ENCODE measurements at regions not wholly inside any gene's neighbourhood (a gene's known extent, or its start where the extent isn't known, plus 50 kb on each side); places are given as distances from the start of the nearest gene placed in this dataset.

DNA sequence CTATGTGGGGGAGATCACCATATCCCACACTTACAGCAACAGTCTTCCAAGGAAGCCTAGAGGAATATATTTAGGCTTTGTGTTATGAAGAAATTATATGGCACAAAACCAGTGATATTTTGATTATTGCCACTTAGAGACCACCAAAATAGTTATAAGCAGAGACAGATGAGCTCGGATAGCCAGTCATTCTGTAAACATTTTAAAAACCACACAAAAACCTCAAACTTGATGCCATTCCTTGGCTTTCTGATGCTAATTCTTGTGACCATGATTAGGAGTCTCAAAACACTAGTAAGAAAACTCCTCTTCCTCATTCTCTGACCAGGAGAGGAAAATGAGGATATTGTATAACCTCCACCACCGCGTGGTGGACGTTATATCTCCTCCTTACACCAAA lies 496.4 kb downstream of the FOXO1 start:
- Histone ChIP-seq H3K36me3 (replicated peaks; ENCODE audit: insufficient read depth, low read depth) (no peaks in the 10 kb centered on the region), H3K9me2 (replicated peaks; ENCODE audit: insufficient read depth) (no peaks in the 10 kb centered on the region), H2AFZ (no peak overlapping the region), H3K79me2 (no peaks in the 10 kb centered on the region), H3K4me3 (no peak overlapping the region), H3K4me1 (ENCODE audit: insufficient read depth) (peaks cover 4% of the 10 kb centered on the region), H4K20me1 (ENCODE audit: insufficient read depth, poor library complexity, severe bottlenecking) (no peaks in the 10 kb centered on the region), H3K27ac (no peak overlapping the region), H3K4me2 (no peak overlapping the region), H3K27me3 (peaks cover 17% of the 10 kb centered on the region), H3K9me3 (ENCODE audit: low read depth) (no peaks in the 10 kb centered on the region)
- TF ChIP-seq EZH2 (IDR thresholded peaks at IDR 0.05; ENCODE audit: borderline replicate concordance): no peak
- TF ChIP-seq, protein P1, sequence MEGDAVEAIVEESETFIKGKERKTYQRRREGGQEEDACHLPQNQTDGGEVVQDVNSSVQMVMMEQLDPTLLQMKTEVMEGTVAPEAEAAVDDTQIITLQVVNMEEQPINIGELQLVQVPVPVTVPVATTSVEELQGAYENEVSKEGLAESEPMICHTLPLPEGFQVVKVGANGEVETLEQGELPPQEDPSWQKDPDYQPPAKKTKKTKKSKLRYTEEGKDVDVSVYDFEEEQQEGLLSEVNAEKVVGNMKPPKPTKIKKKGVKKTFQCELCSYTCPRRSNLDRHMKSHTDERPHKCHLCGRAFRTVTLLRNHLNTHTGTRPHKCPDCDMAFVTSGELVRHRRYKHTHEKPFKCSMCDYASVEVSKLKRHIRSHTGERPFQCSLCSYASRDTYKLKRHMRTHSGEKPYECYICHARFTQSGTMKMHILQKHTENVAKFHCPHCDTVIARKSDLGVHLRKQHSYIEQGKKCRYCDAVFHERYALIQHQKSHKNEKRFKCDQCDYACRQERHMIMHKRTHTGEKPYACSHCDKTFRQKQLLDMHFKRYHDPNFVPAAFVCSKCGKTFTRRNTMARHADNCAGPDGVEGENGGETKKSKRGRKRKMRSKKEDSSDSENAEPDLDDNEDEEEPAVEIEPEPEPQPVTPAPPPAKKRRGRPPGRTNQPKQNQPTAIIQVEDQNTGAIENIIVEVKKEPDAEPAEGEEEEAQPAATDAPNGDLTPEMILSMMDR (IDR thresholded peaks at IDR 0.05; ENCODE audit: poor library complexity): no peak
- no peak for TF ChIP-seq EZH2phosphoT487 (IDR thresholded peaks at IDR 0.05; ENCODE audit: low read depth, severe bottlenecking, unreplicated experiment)
- no peak for DNase-seq (ENCODE audit: low spot score)
- 83% methylated on average over 4 of the region's 4 CpGs for WGBS (ENCODE audit: low lambda C conversion rate, missing lambda C conversion rate)

GRCh38 chr13:40170982-40171381 lies 495.5 kb downstream of the FOXO1 start:
- Histone ChIP-seq H3K4me3 (no peak overlapping the region), H3K9me2 (replicated peaks; ENCODE audit: insufficient read depth) (no peaks in the 10 kb centered on the region), H3K27me3 (peaks cover 17% of the 10 kb centered on the region), H3K27ac (no peak overlapping the region), H3K9me3 (ENCODE audit: low read depth) (no peaks in the 10 kb centered on the region), H3K36me3 (replicated peaks; ENCODE audit: insufficient read depth, low read depth) (no peaks in the 10 kb centered on the region), H4K20me1 (ENCODE audit: insufficient read depth, poor library complexity, severe bottlenecking) (no peaks in the 10 kb centered on the region), H3K4me1 (ENCODE audit: insufficient read depth) (no peaks in the 10 kb centered on the region), H2AFZ (no peak overlapping the region), H3K4me2 (no peak overlapping the region), H3K79me2 (no peaks in the 10 kb centered on the region)
- WGBS (ENCODE audit: low lambda C conversion rate, missing lambda C conversion rate): 100% methylated on average over 3 of the region's 3 CpGs
- DNase-seq (ENCODE audit: low spot score): no peak
- TF ChIP-seq EZH2 (IDR thresholded peaks at IDR 0.05; ENCODE audit: borderline replicate concordance) (no peak), EZH2phosphoT487 (IDR thresholded peaks at IDR 0.05; ENCODE audit: low read depth, severe bottlenecking, unreplicated experiment) (no peak)
- TF ChIP-seq, protein P1 (IDR thresholded peaks at IDR 0.05; ENCODE audit: poor library complexity): no peak

DNA sequence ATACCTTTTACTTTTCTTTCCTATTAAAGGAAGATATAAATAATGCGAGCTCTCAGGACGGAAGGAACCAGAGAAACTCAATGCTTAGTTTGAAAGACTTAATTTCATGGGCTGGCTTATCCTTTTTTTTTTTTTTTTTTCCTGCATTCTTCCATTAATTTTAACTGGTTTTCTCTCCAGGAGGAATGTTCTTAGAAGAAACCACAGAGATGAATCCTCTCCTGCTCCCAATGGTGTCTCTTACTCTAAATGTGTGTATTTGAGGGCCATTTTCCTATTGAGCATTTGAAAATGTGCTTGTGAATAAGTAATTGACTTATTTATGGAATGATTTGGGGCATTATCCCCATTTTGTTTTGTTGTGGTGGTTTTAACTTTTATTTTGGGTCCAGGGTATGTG lies 494.9 kb downstream of the FOXO1 start:
- no peaks in the 10 kb centered on the region for H3K4me1 ChIP-seq (ENCODE audit: insufficient read depth)
- H3K79me2 ChIP-seq: no peaks in the 10 kb centered on the region
- H3K4me2 ChIP-seq: no peak overlapping the region
- H3K36me3 ChIP-seq (replicated peaks; ENCODE audit: insufficient read depth, low read depth): no peaks in the 10 kb centered on the region
- H3K9me3 ChIP-seq (ENCODE audit: low read depth): no peaks in the 10 kb centered on the region
- H3K9me2 ChIP-seq (replicated peaks; ENCODE audit: insufficient read depth): no peaks in the 10 kb centered on the region
- H4K20me1 ChIP-seq (ENCODE audit: insufficient read depth, poor library complexity, severe bottlenecking): no peaks in the 10 kb centered on the region
- DNase-seq (ENCODE audit: low spot score): no peak
- H2AFZ ChIP-seq: no peak overlapping the region
- no peak for TF ChIP-seq EZH2phosphoT487 (IDR thresholded peaks at IDR 0.05; ENCODE audit: low read depth, severe bottlenecking, unreplicated experiment)
- TF ChIP-seq, protein P1 (IDR thresholded peaks at IDR 0.05; ENCODE audit: poor library complexity): no peak
- no peak for TF ChIP-seq EZH2 (IDR thresholded peaks at IDR 0.05; ENCODE audit: borderline replicate concordance)
- peaks cover 17% of the 10 kb centered on the region for H3K27me3 ChIP-seq
- no peak overlapping the region for H3K4me3 ChIP-seq
- H3K27ac ChIP-seq: no peak overlapping the region
- 81% methylated on average over 2 of the region's 2 CpGs for WGBS (ENCODE audit: low lambda C conversion rate, missing lambda C conversion rate)

DNA sequence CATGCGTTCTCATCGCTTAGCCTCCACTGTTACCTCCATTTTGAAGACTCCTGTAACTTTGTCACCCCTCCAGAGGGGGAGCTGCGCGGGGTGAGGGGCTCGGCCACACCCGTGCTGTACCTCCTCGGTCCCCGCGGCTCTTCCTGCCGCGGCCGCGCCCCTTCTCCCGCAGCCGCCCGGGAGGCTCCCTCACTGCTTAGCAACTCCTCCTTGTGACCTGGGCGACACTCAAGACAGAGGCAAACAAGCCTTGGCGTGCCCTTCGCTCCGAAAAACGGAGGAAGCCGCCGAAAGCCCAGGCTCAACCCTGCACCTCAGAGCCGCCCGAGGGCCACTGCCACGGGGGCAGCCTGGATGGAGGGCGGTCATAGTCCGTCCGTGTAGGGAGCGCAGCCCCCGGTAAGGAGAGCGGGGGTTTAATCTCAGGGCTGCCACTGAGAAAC lies 494.3 kb downstream of the FOXO1 start:
- no peaks in the 10 kb centered on the region for H3K9me2 ChIP-seq (replicated peaks; ENCODE audit: insufficient read depth)
- H3K4me3 ChIP-seq: no peak overlapping the region
- H4K20me1 ChIP-seq (ENCODE audit: insufficient read depth, poor library complexity, severe bottlenecking): no peaks in the 10 kb centered on the region
- no peak for TF ChIP-seq EZH2 (IDR thresholded peaks at IDR 0.05; ENCODE audit: borderline replicate concordance)
- no peak for TF ChIP-seq EZH2phosphoT487 (IDR thresholded peaks at IDR 0.05; ENCODE audit: low read depth, severe bottlenecking, unreplicated experiment)
- TF ChIP-seq, protein P1 (IDR thresholded peaks at IDR 0.05; ENCODE audit: poor library complexity): no peak
- peaks cover 17% of the 10 kb centered on the region for H3K27me3 ChIP-seq
- H3K79me2 ChIP-seq: no peaks in the 10 kb centered on the region
- no peaks in the 10 kb centered on the region for H3K36me3 ChIP-seq (replicated peaks; ENCODE audit: insufficient read depth, low read depth)
- no peaks in the 10 kb centered on the region for H3K9me3 ChIP-seq (ENCODE audit: low read depth)
- H2AFZ ChIP-seq: no peak overlapping the region
- H3K4me2 ChIP-seq: no peak overlapping the region
- no peak for DNase-seq (ENCODE audit: low spot score)
- WGBS (ENCODE audit: low lambda C conversion rate, missing lambda C conversion rate): 60% methylated on average over 32 of the region's 32 CpGs
- no peaks in the 10 kb centered on the region for H3K4me1 ChIP-seq (ENCODE audit: insufficient read depth)
- H3K27ac ChIP-seq: no peak overlapping the region
